ENCODE measurements at regions not wholly inside any gene's neighbourhood (a gene's known extent, or its start where the extent isn't known, plus 50 kb on each side); places are given as distances from the start of the nearest gene placed in this dataset.

DNA sequence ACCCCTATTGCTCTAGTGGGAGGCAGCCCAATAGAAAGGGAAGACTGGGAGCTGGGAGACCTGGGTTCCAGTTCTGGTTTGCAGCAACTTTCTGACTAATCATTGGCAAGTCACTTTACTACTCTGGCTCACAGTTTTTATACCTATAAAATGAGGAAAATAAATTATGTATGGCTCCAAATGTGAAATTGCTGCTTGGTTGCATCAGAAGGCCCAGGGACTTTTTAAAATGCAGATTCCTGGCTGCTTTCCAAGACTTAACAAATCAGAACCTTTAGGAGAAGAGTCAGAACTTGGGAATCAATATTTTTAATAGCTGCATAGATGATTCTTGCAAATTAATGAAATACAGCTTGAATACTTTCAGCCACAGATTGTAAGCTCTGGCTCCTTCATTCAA is 943.9 kb downstream of the EPHA4 start:
- TF ChIP-seq, protein P1, sequence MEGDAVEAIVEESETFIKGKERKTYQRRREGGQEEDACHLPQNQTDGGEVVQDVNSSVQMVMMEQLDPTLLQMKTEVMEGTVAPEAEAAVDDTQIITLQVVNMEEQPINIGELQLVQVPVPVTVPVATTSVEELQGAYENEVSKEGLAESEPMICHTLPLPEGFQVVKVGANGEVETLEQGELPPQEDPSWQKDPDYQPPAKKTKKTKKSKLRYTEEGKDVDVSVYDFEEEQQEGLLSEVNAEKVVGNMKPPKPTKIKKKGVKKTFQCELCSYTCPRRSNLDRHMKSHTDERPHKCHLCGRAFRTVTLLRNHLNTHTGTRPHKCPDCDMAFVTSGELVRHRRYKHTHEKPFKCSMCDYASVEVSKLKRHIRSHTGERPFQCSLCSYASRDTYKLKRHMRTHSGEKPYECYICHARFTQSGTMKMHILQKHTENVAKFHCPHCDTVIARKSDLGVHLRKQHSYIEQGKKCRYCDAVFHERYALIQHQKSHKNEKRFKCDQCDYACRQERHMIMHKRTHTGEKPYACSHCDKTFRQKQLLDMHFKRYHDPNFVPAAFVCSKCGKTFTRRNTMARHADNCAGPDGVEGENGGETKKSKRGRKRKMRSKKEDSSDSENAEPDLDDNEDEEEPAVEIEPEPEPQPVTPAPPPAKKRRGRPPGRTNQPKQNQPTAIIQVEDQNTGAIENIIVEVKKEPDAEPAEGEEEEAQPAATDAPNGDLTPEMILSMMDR (IDR thresholded peaks at IDR 0.05) = no peak
- TF ChIP-seq POLR2A (IDR thresholded peaks at IDR 0.05) = no peak

Measured in body of pancreas (tissue), 4 donors.